ENCODE measurements at regions not wholly inside any gene's neighbourhood (a gene's known extent, or its start where the extent isn't known, plus 50 kb on each side); places are given as distances from the start of the nearest gene placed in this dataset.
"Not testable (repeated sequence)": the region's sequence is repeated elsewhere in the genome, so short reads cannot be mapped to it uniquely, and the experiment has no call there.

GRCh38 chr2:53183581-53183980 is 584.0 kb upstream of the CHAC2 start:
- no peak for DNase-seq

GRCh38 chr2:53182601-53183000 is 585.0 kb upstream of the CHAC2 start:
- DNase-seq = no peak

DNA sequence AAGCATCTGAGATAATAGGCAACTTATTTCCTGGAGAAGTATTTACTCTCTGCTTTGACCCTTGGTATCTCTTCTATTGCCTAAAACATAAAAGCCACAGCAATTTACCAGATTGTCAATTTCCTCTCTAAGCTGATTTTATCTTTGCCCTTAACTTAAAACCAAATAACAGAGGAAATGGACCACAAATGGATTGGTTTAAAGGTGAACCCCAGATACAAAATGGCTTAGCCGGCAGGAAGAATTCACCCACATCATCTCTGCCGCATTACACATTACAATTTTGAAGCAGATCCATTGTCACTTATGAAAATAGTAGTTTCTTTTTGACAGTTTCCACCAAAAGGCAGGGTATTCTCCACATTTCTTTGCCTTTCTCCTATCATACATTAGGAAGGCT is 585.8 kb upstream of the CHAC2 start:
- DNase-seq = no peak

GRCh38 chr2:53177327-53177726 is 590.3 kb upstream of the CHAC2 start:
- DNase-seq = no peak

GRCh38 chr2:53174539-53174938 is 593.1 kb upstream of the CHAC2 start:
- no peak for DNase-seq

GRCh38 chr2:53173698-53174455 is 593.7 kb upstream of the CHAC2 start:
- DNase-seq = no peak

- no peak for DNase-seq
Observed at GRCh38 chr2:53173091-53173490, 594.5 kb upstream of the CHAC2 start.

DNA sequence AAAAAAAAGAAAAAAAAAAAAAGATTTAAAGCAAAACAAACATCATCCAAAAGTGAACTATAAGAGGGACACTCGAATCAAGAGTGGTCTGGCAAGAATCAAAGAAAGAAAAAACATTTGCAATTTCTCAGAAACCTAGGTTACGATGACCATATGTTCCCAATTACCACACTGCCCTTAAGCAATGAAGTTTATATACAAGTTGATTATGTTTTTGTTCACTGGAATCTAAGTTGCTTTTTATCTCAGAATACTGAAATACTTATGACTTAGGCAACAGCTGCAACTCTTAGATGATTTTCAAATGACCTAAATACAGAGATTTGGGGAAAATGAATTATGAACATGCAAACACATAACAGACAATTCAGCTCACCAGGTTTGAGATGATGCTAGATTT is 597.1 kb upstream of the CHAC2 start:
- DNase-seq = no peak

- DNase-seq = no peak
Observed at GRCh38 chr2:53167227-53167626, 600.4 kb upstream of the CHAC2 start.

DNA sequence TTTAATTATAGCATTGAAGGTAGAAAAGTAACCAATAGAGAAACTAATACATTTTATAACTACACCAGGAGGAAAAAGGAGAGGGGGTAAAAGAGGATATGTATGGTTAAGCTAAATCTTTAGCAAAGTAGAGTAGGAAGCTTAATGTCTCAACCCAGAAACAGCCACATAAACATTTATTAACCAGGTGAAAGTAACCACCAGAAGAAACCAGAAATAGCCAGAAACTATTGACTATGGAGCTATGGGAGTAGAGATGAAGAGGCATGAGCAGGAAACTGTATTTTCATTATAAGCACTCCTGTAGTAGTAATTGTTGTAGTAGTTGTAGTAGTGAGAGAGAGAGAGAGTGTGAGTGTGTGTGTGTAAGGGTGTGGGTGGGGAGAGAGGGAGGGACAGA is 617.5 kb upstream of the CHAC2 start:
- no peak for DNase-seq

- no peak for DNase-seq
Observed at GRCh38 chr2:53148221-53148620, 619.4 kb upstream of the CHAC2 start.

DNA sequence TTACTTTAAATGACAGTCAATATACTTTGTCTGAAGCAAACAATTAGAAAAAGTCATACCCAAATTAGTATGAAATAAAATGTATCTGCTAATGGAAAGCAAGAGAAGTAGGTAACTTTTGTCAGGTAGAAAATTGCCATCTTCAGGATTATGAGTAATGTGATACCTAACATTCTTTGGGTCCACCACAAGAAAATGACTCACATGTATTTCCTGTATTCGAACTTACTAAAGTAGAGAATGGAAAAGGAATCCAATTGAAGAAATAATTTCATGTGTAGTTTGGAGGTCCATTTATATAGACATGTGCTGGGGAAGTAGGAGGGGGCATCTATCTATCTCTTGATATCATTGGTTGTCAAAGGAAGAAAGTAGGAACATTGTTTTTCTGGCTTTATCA is 636.2 kb upstream of the CHAC2 start:
- DNase-seq = no peak

DNA sequence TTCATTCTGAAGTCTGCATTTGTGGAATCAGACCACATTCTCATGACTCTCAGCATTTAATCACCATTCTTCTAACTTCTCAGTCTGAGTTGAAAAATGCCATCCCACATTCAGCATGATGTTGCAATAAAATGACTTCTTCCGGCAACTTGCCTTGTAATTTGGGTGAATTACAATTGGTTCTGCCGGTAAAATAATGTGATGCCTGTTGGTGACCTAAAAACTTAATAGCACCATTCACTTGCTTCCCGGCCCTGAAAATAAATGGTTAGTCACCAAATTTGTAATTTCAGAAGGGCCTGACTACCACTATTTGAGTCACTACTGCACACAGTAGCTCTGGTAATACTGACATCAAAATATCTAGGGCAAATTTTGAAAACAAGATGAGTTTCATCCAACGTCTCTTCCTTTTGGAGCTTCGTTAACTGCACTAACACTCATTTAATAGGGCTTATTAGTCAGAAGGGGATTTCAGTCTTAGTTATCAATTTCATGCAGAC is 637.1 kb upstream of the CHAC2 start:
- DNase-seq = no peak

- DNase-seq = no peak
Observed at GRCh38 chr2:53129851-53130250, 637.8 kb upstream of the CHAC2 start.

DNA sequence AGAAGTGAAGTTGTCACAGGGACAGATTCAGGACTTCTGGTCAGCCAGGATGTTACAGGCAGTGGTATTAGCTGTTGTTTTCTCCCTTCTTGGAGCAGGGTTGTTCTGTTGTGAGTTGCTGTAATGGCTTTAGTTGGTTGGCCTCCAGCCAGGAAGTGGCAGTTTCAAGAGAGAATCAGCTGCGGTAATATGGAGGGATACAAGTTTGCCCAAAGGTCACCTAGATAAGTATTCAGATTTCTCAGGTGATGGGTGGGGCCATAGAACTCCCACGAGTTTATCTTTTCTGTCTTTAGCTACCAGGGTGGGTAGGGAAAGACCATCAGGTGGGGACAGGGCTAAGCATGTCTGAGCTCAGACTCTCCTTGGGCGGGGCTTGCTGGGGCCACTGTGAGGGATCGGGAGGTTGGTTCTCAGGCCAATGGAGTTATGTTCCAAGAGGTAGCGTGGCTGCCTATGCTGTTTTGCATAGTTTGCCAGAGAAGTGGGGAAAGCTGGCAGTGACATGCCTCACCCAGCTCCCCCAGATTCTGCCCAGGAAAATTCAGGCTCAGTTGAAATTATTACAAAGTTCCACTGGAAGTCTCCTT is 640.4 kb upstream of the CHAC2 start:
- DNase-seq = no peak

GRCh38 chr2:53114991-53115390 is 652.6 kb upstream of the CHAC2 start:
- no peak for DNase-seq

DNA sequence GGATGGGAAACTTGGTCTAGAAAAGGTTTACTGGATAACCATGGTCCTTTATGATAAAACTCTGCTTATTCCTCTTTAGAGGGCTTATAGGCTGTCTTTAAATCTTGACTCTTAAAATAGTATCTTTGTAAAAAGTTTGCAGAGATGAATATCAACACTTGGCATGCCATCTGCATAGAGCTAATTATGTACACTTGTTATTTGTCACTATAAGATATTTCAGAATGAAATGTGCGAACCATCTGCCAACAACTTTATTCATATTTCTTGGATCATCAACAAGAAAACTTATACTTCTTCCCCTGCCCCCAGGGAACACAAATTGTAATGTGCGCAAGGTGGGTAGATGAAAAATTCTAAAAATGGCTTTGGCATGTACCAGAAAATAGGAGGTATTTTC is 653.0 kb upstream of the CHAC2 start:
- no peak for DNase-seq

- DNase-seq = not testable (repeated sequence)
Observed at GRCh38 chr2:53112408-53112807, 655.2 kb upstream of the CHAC2 start.

DNA sequence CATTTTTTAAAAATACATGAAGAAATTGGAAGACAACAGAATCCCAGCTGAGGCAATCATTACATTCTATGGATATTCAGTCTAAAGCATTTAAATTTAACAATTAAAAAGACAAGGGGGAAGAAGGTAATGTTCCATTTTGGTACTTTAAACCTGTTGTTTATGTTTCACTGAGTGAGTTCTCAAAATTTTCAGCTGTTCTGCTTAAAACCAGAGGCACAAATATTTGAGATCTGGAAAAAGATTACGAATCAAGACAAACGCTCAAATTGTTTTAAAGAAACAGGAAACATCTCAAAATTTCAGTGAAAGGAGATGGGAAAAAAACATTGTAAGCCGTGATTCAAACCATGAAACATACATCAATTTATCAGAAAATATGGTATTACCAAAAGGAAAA is 656.2 kb upstream of the CHAC2 start:
- no peak for DNase-seq

DNA sequence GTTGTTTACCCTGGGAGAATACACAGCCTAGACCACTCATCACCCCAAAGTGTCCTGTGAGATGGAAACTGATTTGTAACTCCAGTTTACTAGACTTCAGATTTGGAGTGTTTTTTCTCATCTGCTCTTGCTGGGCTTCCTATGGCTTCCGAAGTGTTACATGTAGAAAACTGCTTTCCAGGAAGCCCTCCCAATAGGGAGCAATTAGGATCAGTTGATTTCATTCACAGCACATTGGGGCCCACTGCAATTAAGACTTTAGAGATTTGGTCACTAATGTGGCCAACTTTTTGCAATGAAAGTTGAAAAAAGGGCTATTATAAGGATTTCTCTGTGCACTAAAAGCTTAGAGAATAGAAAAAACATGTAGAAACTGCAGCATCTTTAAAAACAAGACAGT is 656.6 kb upstream of the CHAC2 start:
- DNase-seq = no peak

- no peak for DNase-seq
Observed at GRCh38 chr2:53108246-53108645, 659.4 kb upstream of the CHAC2 start.

DNA sequence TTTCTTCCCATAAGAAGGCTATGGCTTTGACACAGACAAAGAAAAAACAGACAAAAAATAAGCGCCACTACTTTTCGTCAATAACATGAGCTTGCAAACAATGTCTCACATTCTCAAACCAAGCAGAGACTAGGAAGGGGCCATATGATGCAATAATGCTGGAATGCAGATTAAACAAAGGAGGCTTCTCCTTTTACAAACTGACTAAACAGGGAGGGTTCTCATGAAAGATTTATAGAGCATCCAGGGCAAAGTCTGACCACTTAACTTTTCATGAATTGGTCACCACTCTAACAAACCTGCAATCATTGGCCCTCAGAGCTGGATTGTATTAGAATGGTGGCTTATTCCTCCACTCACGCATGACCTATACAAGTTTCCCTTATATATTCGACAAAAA is 663.3 kb upstream of the CHAC2 start:
- no peak for DNase-seq

DNA sequence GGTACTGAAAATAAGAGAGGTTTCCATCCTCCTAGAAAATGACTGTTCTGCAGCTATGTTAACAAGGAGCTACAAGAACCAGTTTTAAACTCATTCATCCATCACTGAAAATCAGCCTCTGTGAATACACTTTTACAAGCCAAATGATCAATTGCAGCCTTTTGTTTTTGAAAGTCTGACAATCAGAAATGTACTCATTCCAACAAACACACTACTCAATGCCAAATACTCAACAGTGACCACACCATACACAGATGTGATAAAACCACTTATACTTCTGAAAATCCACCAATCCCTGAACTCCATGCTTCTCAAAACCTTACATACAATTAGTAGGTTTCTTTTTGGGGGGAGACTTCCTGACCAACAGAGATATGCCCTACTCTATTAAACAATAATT is 663.9 kb upstream of the CHAC2 start:
- no peak for DNase-seq

GRCh38 chr2:53098696-53099078 is 668.9 kb upstream of the CHAC2 start:
- DNase-seq = no peak

DNA sequence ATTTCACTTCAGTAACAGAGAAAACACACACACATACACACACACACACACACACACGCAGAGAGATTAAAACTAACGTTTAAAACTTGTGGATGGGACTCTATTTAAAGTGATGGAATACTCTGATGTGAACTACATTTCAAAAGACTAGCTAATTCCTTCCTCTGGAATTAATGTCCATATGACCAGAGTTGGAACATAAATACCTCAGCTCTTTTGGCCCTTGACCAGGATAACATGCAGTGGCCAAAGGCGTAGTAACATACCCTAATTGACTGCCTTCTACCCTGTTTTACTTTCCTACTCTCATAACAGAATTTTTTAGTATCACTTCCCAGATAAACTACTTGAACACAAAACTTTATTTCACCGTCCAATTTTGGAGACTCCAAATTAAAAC is 671.3 kb upstream of the CHAC2 start:
- DNase-seq = no peak

All from NCI-H774 (cell line).